ENCODE measurements at regions not wholly inside any gene's neighbourhood (a gene's known extent, or its start where the extent isn't known, plus 50 kb on each side); places are given as distances from the start of the nearest gene placed in this dataset.

DNA sequence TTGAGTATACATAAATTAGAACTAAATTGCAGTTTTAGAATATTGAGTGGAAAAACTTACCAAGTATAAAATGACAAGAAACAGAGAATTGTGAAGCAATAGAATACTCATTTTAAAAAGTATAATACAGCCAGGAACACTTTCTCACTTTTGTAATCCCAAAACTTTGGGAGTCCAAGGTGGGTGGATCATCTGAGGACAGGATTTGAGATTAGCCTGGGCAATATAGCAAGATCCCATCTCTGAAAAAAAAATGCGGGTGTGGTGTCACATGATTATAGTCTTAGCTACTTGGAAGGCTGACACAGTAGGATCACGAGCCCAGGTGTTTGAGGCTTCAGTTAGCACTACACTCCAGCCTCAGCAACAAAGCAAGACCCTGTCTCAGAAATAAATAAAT is 440.9 kb upstream of the POT1 start:
- DNase-seq, result no peak
- H3K27ac Mint-ChIP-seq, result no peak overlapping the region
- no peaks in the 10 kb centered on the region for H3K9me3 ChIP-seq (ENCODE audit: control insufficient read depth, low read length, poor library complexity, severe bottlenecking)
- ATAC-seq, result no peak
- H3K4me1 Mint-ChIP-seq, result no peaks in the 10 kb centered on the region
- H3K27me3 Mint-ChIP-seq, result no peaks in the 10 kb centered on the region
- no peak overlapping the region for H3K4me3 Mint-ChIP-seq
- H3K36me3 Mint-ChIP-seq (ENCODE audit: low read depth), result no peaks in the 10 kb centered on the region

DNA sequence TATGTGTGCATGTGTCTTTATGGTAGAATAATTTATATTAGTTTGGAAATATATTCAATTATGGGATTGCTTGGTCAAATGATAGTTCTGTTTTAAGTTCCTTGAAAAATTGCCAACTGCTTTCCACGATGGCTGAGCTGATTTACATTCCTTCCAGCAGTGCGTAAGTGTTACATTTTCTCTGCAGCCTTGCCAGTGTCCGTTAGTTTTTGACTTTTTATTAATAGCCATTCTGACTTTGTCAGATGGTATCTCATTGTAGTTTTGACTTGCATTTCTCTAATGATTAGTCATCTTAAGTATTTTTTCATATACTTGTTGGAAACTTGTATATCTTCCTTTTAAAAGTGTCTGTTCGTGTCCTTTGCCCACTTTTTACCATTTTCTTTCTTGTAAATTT is 434.2 kb upstream of the POT1 start:
- Mint-ChIP-seq H3K27me3 (no peaks in the 10 kb centered on the region), H3K4me1 (no peaks in the 10 kb centered on the region), H3K27ac (no peak overlapping the region), H3K36me3 (ENCODE audit: low read depth) (no peaks in the 10 kb centered on the region), H3K4me3 (no peak overlapping the region)
- DNase-seq (no peak), ATAC-seq (no peak)
- H3K9me3 ChIP-seq (ENCODE audit: control insufficient read depth, low read length, poor library complexity, severe bottlenecking), result no peaks in the 10 kb centered on the region

DNA sequence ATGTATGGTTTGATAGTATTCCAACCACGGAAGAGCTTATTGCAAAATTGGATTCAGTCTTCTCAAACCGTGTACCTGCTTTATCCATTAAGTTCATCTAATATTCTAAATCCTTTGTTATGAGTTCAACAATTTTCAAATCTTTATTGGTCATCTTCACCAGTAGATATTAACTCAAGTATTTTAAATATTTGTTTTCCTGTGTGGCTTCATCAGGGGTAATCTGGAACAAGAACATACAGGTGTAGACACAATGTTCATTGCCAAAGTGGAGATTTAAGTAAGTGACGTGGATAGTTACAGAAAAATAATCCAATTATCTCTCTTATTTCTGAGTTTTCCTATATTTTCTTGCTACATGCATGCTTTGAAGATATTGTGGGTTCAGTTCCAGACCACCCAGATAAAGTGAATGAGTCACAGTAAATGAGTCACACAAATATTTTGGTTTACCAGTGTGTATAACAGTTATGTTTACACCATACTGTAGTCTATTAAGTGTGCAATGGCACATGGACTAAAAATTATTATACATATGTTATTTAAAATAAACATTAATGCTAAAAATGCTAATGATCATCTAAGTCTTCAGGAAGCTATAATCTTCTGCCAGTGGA is 429.0 kb upstream of the POT1 start:
- no peaks in the 10 kb centered on the region for H3K9me3 ChIP-seq (ENCODE audit: control insufficient read depth, low read length, poor library complexity, severe bottlenecking)
- ATAC-seq (no peak), DNase-seq (no peak)
- Mint-ChIP-seq H3K4me1 (no peaks in the 10 kb centered on the region), H3K36me3 (ENCODE audit: low read depth) (no peaks in the 10 kb centered on the region), H3K4me3 (no peak overlapping the region), H3K27ac (no peak overlapping the region), H3K27me3 (no peaks in the 10 kb centered on the region)

DNA sequence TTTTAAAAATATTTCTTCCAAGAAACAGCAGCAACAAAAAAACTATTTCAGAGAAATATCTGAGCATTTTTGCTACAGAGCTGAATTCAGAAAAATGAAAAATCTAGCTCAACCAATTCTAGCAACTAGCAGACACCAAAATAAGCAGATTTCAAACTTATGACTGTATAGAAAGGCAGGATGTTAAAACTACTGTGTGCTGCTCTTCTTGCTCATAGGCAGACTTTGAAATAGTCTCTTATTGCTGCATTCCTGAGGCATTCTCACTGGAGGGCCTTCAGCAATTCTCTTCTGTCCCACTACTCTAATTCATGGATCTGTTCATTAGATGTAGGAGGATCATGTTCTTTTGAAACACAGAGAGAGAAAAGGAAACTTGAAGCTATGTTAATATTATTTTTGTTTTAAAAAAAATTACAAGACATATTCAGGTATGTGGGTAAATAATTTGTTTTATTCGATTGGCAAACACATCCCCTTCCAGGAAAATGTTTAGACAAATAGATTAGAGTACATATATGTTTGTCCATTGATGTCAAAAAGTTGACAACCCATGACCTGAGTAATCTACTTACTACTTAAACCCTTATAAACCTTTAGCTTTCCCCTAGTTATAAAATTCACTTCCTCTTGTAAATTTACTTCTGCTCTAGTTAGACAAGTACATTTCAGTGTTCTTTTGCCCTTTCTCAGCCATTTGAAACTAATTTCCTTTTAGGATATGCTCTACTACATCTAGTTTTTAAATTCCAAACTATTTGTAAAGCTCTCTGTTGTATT is 428.2 kb upstream of the POT1 start:
- H3K27me3 Mint-ChIP-seq, result no peaks in the 10 kb centered on the region
- H3K4me1 Mint-ChIP-seq, result no peaks in the 10 kb centered on the region
- DNase-seq (no peak), ATAC-seq (no peak)
- no peaks in the 10 kb centered on the region for H3K9me3 ChIP-seq (ENCODE audit: control insufficient read depth, low read length, poor library complexity, severe bottlenecking)
- no peaks in the 10 kb centered on the region for H3K36me3 Mint-ChIP-seq (ENCODE audit: low read depth)
- no peak overlapping the region for H3K27ac Mint-ChIP-seq
- H3K4me3 Mint-ChIP-seq, result no peak overlapping the region

DNA sequence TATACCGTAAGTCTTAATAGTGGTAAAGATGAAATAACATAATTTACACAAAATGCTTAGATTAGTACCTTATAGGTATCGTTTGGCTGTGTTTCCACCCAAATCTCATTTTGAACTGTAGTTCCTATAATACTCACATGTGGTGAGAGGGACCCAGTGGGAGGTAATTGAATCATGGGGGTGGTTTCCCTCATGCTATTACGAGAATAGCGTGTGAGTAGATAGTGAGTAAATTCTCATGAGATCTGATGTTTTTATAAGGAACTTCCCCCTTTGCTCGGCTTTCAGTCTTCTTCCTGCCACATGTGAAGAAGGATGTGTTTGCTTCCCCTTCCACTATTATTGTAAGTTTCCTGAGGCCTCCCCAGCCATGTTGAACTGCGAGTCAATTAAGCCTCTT is 426.3 kb upstream of the POT1 start:
- no peaks in the 10 kb centered on the region for H3K9me3 ChIP-seq (ENCODE audit: control insufficient read depth, low read length, poor library complexity, severe bottlenecking)
- Mint-ChIP-seq H3K4me3 (no peak overlapping the region), H3K36me3 (ENCODE audit: low read depth) (no peaks in the 10 kb centered on the region), H3K27ac (no peak overlapping the region), H3K27me3 (no peaks in the 10 kb centered on the region), H3K4me1 (no peaks in the 10 kb centered on the region)
- no peak for DNase-seq
- ATAC-seq, result no peak

DNA sequence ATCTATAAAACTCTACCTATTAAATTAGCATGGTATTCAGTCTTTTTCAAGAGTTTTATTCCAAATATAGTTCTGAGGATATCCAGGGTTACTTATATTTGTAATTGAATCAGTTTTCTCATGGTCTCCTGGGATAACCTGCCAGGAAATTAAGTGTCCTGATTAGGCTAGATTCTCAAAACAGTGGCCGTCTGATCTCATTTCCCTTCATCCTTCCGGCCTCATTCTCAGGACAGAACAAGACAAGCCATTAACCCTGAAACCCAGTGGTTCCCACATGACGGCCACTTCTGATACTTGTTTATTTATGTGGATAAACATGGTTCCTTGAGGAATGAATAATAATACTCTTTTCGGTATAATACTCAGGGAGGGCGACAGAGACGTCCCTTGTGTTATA is 417.6 kb upstream of the POT1 start:
- H3K9me3 ChIP-seq (ENCODE audit: control insufficient read depth, low read length, poor library complexity, severe bottlenecking), result no peaks in the 10 kb centered on the region
- Mint-ChIP-seq H3K4me3 (no peak overlapping the region), H3K4me1 (no peaks in the 10 kb centered on the region), H3K36me3 (ENCODE audit: low read depth) (no peaks in the 10 kb centered on the region), H3K27me3 (no peaks in the 10 kb centered on the region), H3K27ac (no peak overlapping the region)
- DNase-seq, result no peak
- no peak for ATAC-seq

DNA sequence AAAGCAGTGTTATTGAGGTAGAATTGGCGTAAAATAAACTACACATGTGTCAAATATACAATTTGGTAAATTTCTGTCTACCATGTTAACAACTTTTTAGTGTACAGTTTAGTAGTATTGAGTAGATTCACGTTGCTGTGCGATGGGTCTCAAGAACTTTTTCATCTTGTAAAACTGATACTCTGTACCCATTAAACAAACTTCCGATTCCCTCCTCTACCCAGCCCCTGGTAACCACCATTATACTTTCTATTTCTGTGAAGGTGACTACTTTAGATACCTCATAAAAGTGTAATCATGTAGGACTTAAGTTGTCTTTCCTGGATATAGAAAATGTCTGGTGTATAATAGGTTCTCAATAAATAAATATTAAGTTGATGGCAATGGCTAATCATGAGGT is 408.5 kb upstream of the POT1 start:
- H3K4me1 Mint-ChIP-seq, result no peaks in the 10 kb centered on the region
- no peaks in the 10 kb centered on the region for H3K27me3 Mint-ChIP-seq
- no peaks in the 10 kb centered on the region for H3K36me3 Mint-ChIP-seq (ENCODE audit: low read depth)
- no peak for DNase-seq
- no peak overlapping the region for H3K4me3 Mint-ChIP-seq
- no peak for ATAC-seq
- no peaks in the 10 kb centered on the region for H3K9me3 ChIP-seq (ENCODE audit: control insufficient read depth, low read length, poor library complexity, severe bottlenecking)
- H3K27ac Mint-ChIP-seq, result no peak overlapping the region

DNA sequence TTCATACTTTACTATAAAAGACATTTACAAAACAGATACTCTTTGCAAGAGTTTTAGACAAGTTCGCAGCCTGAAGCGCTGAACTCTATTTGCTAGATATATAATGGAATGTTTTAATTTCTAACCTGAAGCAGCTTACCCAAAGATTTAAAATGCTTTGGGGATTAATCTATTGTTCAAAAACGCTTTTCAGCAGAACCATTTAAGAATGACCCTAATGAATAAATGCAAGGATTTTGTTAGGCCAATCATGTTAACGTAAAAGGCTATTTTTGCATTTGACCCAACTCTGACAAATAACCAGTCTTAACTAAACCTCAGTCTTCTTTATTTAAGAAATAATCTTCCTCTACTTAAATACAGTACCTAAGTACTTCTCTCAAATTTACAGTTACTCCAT is 406.7 kb upstream of the POT1 start:
- no peak for ATAC-seq
- Mint-ChIP-seq H3K27ac (no peak overlapping the region), H3K36me3 (ENCODE audit: low read depth) (no peaks in the 10 kb centered on the region), H3K27me3 (no peaks in the 10 kb centered on the region), H3K4me1 (no peaks in the 10 kb centered on the region), H3K4me3 (no peak overlapping the region)
- DNase-seq, result no peak
- H3K9me3 ChIP-seq (ENCODE audit: control insufficient read depth, low read length, poor library complexity, severe bottlenecking), result no peaks in the 10 kb centered on the region

DNA sequence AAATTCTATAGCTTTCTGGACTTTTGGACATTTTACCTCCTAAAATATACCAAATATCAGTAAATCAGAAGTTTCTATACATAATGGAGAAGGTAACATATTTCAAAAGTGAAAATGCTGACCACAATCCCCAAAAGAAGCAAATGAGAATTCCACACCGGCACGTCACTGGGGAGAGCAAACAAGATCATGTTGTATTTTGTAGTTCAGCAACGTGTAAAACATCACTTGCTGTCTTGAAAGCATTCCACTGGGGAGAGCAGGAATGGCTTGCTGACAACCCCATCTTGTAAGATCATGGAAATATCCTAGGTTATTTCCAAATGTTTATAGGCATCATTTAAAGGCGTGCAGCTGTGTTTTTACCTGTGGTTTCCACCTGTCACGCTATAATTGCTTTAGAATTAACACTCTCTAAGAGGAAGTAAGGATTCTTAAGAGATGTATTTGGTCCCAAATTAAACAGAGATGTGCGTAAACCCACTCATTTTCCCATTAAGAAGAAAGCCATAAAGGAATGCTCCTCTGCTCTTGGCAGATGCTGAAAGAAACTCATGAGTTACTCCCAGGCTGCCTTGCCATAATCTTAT is 397.1 kb upstream of the POT1 start:
- ATAC-seq, result no peak
- no peak overlapping the region for H3K27ac Mint-ChIP-seq
- no peaks in the 10 kb centered on the region for H3K27me3 Mint-ChIP-seq
- no peak for DNase-seq
- no peaks in the 10 kb centered on the region for H3K4me1 Mint-ChIP-seq
- H3K9me3 ChIP-seq (ENCODE audit: control insufficient read depth, low read length, poor library complexity, severe bottlenecking), result no peaks in the 10 kb centered on the region
- H3K36me3 Mint-ChIP-seq (ENCODE audit: low read depth), result no peaks in the 10 kb centered on the region
- no peak overlapping the region for H3K4me3 Mint-ChIP-seq

DNA sequence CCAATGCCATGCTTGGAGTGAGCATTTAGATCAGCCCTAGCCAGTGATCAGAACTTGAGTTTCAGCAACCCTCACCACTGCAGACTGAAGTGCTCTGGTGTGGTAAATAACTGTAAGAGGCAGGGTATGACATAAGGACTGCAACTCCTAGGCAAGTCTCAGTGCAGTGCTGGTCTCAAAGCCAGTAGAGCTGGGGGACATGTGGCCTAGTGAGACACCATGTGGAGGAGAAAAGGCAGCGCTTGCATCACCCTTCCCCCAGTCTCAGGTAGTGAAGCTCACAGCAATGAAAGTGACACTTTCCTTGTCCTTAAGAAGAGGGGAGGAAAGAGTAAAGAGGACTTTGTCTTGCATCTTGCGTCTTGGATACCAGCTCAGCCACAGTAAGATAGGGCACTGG is 386.8 kb upstream of the POT1 start:
- no peak for DNase-seq
- ATAC-seq, result no peak
- Mint-ChIP-seq H3K27ac (no peak overlapping the region), H3K4me1 (no peaks in the 10 kb centered on the region), H3K4me3 (no peak overlapping the region), H3K27me3 (no peaks in the 10 kb centered on the region), H3K36me3 (ENCODE audit: low read depth) (no peaks in the 10 kb centered on the region)
- no peaks in the 10 kb centered on the region for H3K9me3 ChIP-seq (ENCODE audit: control insufficient read depth, low read length, poor library complexity, severe bottlenecking)

DNA sequence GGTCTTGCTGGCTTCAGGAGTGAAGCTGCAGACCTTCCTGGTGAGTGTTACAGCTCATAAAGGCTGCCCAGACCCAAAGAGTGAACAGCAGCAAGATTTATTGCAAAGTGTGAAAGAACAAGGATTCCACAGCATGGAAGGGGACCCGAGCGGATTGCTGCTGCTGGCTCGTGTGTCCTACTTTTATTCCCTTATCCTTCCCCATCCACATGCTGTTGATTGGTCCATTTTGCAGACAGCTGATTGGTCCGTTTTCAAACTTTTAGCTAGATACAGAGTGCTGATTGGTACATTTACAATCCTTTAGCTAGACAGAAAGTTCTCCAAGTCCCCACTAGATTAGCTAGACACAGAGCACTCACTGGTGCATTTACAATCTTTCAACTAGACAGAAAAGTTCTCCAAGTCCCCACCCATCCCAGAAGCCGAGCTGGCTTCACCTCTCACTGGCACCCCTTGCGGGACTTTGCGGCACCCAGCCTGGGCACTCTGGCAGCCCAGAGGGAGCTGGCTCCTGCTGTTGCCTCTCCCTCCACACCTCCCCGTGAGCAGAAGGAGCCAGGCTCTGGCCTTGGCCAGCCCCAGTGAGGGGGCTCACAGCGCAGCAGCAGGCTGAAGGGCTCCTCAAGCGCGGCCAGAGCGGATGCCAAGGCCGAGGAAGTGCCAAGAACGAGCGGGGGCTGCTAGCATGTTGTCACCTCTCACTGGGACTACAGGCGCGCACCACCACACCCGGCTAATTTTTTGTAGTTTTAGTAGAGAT is 369.6 kb upstream of the POT1 start:
- no peak overlapping the region for H3K27ac Mint-ChIP-seq
- no peaks in the 10 kb centered on the region for H3K36me3 Mint-ChIP-seq (ENCODE audit: low read depth)
- no peaks in the 10 kb centered on the region for H3K27me3 Mint-ChIP-seq
- H3K4me3 Mint-ChIP-seq, result no peak overlapping the region
- no peak for ATAC-seq
- no peaks in the 10 kb centered on the region for H3K9me3 ChIP-seq (ENCODE audit: control insufficient read depth, low read length, poor library complexity, severe bottlenecking)
- H3K4me1 Mint-ChIP-seq, result no peaks in the 10 kb centered on the region
- no peak for DNase-seq

DNA sequence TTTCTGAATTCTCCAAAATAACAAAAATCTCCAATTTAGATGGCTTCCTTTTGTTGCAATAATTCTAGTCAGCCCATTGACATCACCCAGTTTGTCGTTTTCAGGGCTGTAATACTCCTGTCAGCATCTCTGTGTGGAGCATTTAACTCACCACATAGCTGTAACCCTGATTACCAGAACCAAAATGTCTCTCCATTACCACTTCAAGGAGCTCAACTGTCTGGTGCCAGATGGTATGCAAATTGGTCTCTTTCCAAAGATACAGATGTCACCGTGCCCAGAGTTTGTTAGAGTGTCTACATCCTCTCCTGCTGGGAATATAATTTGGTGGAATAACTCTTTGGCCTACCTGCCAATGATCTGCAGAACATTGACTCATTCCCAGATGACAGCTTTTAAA is 350.3 kb upstream of the POT1 start:
- ATAC-seq (no peak), DNase-seq (no peak)
- no peaks in the 10 kb centered on the region for H3K36me3 Mint-ChIP-seq (ENCODE audit: low read depth)
- H3K9me3 ChIP-seq (ENCODE audit: control insufficient read depth, low read length, poor library complexity, severe bottlenecking), result no peaks in the 10 kb centered on the region
- no peaks in the 10 kb centered on the region for H3K27me3 Mint-ChIP-seq
- no peak overlapping the region for H3K27ac Mint-ChIP-seq
- no peaks in the 10 kb centered on the region for H3K4me1 Mint-ChIP-seq
- no peak overlapping the region for H3K4me3 Mint-ChIP-seq

DNA sequence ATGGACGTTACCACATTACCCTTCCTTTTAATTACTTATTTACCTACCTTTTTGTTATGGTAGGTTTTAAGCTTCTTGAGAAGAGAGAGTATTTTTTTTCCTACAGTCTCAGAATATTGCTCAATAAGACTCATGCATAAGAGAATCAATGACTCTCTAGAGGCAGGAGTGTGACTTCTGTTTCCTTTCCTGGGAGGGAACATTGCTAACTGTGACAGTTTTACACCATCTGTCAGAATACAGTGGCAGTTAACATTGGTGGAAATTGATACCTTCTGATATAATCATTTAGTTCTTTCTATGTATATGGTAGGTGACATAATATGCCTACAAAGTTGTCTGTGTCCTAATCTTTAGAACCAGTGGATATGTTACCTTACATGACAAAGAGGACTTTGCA is 348.7 kb upstream of the POT1 start:
- Mint-ChIP-seq H3K4me3 (no peak overlapping the region), H3K4me1 (no peaks in the 10 kb centered on the region), H3K27me3 (no peaks in the 10 kb centered on the region), H3K27ac (no peak overlapping the region), H3K36me3 (ENCODE audit: low read depth) (no peaks in the 10 kb centered on the region)
- ATAC-seq (no peak), DNase-seq (no peak)
- H3K9me3 ChIP-seq (ENCODE audit: control insufficient read depth, low read length, poor library complexity, severe bottlenecking), result no peaks in the 10 kb centered on the region
